ENCODE measurements at regions not wholly inside any gene's neighbourhood (a gene's known extent, or its start where the extent isn't known, plus 50 kb on each side); places are given as distances from the start of the nearest gene placed in this dataset.

DNA sequence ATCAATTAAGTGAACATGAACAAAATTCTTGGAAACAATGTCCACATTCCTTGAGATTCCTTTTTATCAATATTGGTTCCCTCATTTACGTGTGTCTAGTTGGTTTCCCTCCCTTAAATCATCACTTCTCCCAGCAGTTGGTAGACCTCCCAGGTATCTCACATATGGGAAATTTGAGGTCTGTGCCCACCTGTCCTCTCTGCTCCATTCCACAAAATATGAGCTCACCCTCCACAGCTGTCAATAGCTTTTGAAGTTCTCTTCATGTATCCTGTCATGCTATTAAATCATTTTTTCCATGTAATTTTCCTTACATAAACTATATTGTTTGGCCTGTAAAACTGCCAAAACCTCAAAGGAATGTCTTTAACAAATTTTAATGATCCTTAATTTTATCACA lies 992.2 kb upstream of the ACVR2A start:
- no peak for DNase-seq (ENCODE audit: low read depth)
- TF ChIP-seq, protein P1, sequence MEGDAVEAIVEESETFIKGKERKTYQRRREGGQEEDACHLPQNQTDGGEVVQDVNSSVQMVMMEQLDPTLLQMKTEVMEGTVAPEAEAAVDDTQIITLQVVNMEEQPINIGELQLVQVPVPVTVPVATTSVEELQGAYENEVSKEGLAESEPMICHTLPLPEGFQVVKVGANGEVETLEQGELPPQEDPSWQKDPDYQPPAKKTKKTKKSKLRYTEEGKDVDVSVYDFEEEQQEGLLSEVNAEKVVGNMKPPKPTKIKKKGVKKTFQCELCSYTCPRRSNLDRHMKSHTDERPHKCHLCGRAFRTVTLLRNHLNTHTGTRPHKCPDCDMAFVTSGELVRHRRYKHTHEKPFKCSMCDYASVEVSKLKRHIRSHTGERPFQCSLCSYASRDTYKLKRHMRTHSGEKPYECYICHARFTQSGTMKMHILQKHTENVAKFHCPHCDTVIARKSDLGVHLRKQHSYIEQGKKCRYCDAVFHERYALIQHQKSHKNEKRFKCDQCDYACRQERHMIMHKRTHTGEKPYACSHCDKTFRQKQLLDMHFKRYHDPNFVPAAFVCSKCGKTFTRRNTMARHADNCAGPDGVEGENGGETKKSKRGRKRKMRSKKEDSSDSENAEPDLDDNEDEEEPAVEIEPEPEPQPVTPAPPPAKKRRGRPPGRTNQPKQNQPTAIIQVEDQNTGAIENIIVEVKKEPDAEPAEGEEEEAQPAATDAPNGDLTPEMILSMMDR (conservative IDR thresholded peaks at IDR 0.05; ENCODE audit: low read depth, low read length): no peak
- H3K4me3 ChIP-seq (ENCODE audit: low read length): no peak overlapping the region

DNA sequence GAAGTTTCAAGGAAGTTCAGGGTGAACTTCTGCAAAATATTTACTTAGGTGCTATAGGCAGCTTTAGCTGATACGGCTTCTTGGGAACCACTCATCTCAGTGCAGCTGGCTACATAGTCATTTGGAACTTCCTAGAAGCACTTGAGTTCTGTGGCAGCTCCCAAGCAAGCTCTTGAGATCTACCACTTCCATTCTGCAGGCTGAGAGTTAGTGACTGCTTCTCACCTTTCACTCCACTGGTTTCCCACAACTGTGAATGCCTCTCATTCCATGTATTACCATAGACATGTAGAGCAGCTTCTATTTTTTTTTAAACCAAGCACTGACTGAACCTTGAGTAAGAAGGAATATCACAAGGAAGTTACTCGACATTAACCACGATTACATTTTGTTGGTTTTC lies 994.1 kb upstream of the ACVR2A start:
- TF ChIP-seq, protein P1 (conservative IDR thresholded peaks at IDR 0.05; ENCODE audit: low read depth, low read length): no peak
- DNase-seq (ENCODE audit: low read depth): no peak
- no peak overlapping the region for H3K4me3 ChIP-seq (ENCODE audit: low read length)

DNA sequence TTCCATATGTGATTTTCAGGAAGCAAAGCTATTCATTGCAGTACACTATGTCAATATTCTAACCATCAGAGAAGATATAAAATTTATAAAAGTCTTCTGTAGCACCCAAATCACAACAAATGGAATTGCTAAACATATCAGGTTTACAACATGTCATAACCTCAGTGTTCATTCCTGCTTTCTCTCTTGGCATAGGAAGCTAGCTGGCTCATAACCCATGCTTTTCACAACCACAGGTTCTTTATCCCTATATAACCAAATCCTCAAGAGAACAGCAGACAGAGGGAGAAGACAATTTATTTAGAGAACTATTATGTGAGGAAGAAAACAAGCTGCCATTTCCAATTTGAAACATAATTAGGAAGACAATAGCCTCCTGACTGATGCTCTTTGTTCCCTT lies 997.0 kb upstream of the ACVR2A start:
- no peak overlapping the region for H3K4me3 ChIP-seq (ENCODE audit: low read length)
- no peak for DNase-seq (ENCODE audit: low read depth)
- TF ChIP-seq, protein P1 (conservative IDR thresholded peaks at IDR 0.05; ENCODE audit: low read depth, low read length): no peak

DNA sequence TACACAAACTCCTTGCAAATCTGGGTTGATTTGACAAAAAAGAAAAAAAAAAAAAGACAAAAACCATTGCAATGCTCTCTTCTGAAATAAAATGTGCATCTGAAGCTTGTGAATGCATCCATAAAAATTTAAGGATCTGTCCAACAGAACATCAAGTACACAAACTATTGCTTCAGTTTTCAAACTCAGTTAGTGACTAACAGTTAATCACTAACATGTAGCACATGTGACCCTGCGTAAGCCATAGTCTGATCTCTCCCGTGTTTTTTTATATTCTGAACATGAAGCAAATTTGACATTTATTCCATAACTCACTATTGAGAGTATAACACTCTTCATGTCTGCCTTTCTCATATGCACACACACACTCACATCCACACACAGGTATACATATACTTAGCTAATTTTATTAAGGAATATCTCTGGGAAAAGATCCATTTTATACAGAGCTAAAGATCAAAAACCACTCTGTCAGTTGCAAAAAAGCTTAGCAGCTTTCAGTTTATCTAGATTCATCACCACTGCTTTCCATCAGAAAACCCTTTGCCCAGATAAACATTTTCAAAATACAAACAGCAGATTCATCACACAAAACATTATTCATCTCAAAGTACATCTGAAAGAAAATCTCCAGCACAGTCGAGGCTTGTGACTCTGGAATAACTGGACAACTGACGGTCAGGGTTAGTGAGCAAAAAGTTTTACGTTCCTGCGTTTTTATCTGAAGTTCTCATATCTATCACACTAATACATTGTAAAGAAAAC lies 1000.4 kb upstream of the ACVR2A start:
- no peak for DNase-seq (ENCODE audit: low read depth)
- TF ChIP-seq, protein P1 (conservative IDR thresholded peaks at IDR 0.05; ENCODE audit: low read depth, low read length): no peak
- H3K4me3 ChIP-seq (ENCODE audit: low read length): no peak overlapping the region

DNA sequence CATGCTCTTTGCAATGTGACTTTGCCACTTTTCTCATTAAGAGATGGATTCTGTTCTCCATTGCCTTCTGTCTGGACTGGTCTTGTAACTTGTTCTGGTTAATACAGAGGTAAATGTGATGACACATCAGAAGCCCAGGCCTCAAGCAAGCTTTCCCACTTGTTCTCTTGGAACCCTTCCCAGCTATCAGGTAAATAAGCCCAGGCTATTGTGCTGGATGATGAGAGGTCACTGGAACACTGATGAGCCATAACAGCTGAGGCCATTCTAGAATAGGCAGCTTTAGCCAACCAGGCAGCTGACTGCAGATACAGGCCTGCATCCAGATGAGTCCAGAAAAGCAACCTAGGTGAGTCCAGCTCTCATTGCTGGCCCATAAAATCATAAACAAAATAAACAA lies 1007.0 kb upstream of the ACVR2A start:
- TF ChIP-seq, protein P1 (conservative IDR thresholded peaks at IDR 0.05; ENCODE audit: low read depth, low read length): no peak
- DNase-seq (ENCODE audit: low read depth): no peak
- H3K4me3 ChIP-seq (ENCODE audit: low read length): no peak overlapping the region

DNA sequence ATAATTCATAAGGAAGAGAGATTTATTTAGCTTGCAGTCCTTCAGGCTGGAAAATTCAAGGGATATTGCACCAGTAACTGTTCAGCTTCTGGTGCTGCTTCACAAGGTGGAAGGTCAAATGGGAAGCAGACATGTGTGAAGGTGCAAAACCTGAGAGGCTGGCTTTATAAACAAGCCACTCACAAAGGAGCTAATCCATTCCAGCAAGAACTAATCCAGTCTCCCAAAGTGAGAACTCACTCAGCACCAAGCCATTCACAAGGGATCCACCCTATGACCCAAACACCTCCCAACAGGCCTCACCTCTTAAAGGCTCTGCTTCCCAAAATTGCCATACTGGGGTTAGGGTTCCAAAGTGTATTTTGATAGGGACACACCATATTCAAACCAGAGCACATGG lies 1018.4 kb upstream of the ACVR2A start:
- TF ChIP-seq, protein P1 (conservative IDR thresholded peaks at IDR 0.05; ENCODE audit: low read depth, low read length): no peak
- no peak for DNase-seq (ENCODE audit: low read depth)
- H3K4me3 ChIP-seq (ENCODE audit: low read length): no peak overlapping the region

DNA sequence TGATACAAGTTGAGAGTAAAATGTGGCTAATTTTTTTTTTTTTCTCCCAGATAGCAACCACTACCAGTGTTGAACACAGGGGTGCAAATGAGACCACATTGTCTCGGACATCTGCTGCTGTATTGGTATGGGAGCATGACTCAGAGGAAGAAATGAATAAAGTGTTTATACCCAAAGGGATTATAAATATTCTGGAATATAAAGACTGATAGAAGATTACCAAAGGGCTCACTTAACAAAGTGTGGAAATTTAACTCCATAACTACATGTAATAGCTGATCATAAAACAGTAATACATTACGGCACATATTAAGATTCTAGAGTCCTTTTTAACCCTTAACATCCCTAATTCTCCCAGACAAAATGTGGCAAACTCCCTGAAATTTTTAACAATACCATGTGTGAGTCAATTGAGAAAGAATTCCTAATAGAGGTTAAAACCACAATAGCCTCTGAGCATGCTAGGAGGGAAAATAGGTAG lies 1023.0 kb upstream of the ACVR2A start:
- DNase-seq (ENCODE audit: low read depth): no peak
- no peak overlapping the region for H3K4me3 ChIP-seq (ENCODE audit: low read length)
- TF ChIP-seq, protein P1 (conservative IDR thresholded peaks at IDR 0.05; ENCODE audit: low read depth, low read length): peak; percentile 33
